Spleen (tissue), 7 donors: ENCODE measurements at regions not wholly inside any gene's neighbourhood (a gene's known extent, or its start where the extent isn't known, plus 50 kb on each side); places are given as distances from the start of the nearest gene placed in this dataset.

Experiments used
- POLR2A ChIP-seq, 3 donors: fragments of 450-650 bp; IDR thresholded peaks; one replicate each; pipeline ENCODE4 v1.5.1; 2017; ENCODE audit warnings: antibody characterized with exemption in 3 of 3, mild to moderate bottlenecking in 1 of 3
- TF ChIP-seq, protein P1 (sequence below), 11 experiments: fragments of 200-600 bp in 7 of 11; fragments of 450-650 bp in 4 of 11; sonication (generic) in 4 of 11; IDR thresholded peaks in 8 of 11; conservative IDR thresholded peaks in 3 of 11; 1 replicate in 7 of 11; 2 replicates in 4 of 11; pipeline versions ENCODE4 v1.4.0 to v1.8.0; 2016 to 2021; ENCODE audit warnings: antibody characterized with exemption in 11 of 11, inconsistent platforms in 4 of 11, mild to moderate bottlenecking in 1 of 11
- donor health status: DM: no; HTN: no; CAD: no; lungs with moderate emphysema.
- donor health status: DM: no; HTN: no; CAD: no.
- donor health status: DM: no; HTN: no; CAD: no.

DNA sequence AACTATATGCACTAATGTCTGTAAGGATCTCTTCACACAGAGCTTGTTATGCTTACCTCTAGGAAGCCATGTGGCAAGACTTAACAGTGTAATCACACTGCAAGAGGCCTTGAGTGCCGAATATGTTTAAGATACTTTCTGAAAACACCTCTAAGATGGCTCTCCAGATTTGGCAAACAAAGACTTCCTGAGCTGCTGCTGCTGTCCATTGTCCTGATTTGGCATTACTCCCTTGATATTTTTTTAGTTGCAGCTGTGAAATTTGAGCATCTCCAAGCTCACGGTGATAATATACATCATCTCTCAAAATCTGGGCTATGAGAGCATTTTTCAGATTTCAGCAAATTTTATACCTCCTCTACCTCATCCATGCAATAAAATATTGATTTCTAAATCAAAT is 384.5 kb upstream of the CDH6 start:
- TF ChIP-seq, protein P1, sequence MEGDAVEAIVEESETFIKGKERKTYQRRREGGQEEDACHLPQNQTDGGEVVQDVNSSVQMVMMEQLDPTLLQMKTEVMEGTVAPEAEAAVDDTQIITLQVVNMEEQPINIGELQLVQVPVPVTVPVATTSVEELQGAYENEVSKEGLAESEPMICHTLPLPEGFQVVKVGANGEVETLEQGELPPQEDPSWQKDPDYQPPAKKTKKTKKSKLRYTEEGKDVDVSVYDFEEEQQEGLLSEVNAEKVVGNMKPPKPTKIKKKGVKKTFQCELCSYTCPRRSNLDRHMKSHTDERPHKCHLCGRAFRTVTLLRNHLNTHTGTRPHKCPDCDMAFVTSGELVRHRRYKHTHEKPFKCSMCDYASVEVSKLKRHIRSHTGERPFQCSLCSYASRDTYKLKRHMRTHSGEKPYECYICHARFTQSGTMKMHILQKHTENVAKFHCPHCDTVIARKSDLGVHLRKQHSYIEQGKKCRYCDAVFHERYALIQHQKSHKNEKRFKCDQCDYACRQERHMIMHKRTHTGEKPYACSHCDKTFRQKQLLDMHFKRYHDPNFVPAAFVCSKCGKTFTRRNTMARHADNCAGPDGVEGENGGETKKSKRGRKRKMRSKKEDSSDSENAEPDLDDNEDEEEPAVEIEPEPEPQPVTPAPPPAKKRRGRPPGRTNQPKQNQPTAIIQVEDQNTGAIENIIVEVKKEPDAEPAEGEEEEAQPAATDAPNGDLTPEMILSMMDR (IDR thresholded peaks at IDR 0.05 in 8 of 11, conservative IDR thresholded peaks at IDR 0.05 in 3 of 11): no peak
- TF ChIP-seq POLR2A (IDR thresholded peaks at IDR 0.05): no peak
